ENCODE measurements at regions not wholly inside any gene's neighbourhood (a gene's known extent, or its start where the extent isn't known, plus 50 kb on each side); places are given as distances from the start of the nearest gene placed in this dataset.

- no peak for DNase-seq
- Histone ChIP-seq H3K36me3 (no peaks in the 10 kb centered on the region), H3K4me1 (ENCODE audit: insufficient read depth) (peaks cover 10% of the 10 kb centered on the region), H3K27me3 (no peaks in the 10 kb centered on the region), H3K9me3 (no peaks in the 10 kb centered on the region), H3K4me3 (no peak overlapping the region), H3K27ac (no peak overlapping the region)
- 82 to 92% (median 86%) methylated on average over 6 of the region's 6 CpGs for WGBS, 3 donors
- TF ChIP-seq EP300 (IDR thresholded peaks at IDR 0.05) (no peak), POLR2A (IDR thresholded peaks at IDR 0.05) (no peak), CTCF (IDR thresholded peaks at IDR 0.05) (no peak)
- intact Hi-C loops (cut with DNase I) = no loop called here
Observed at GRCh38 chr2:47653036-47653435, 82.3 kb upstream of the KCNK12 start.

- Histone ChIP-seq H3K4me1 (ENCODE audit: insufficient read depth) (peaks cover 10% of the 10 kb centered on the region), H3K27ac (no peak overlapping the region), H3K4me3 (no peak overlapping the region), H3K9me3 (no peaks in the 10 kb centered on the region), H3K36me3 (no peaks in the 10 kb centered on the region), H3K27me3 (no peaks in the 10 kb centered on the region)
- TF ChIP-seq POLR2A (IDR thresholded peaks at IDR 0.05) = no peak
- TF ChIP-seq CTCF (IDR thresholded peaks at IDR 0.05) = no peak
- TF ChIP-seq EP300 (IDR thresholded peaks at IDR 0.05) = no peak
- 89% methylated on average over 10 of the region's 10 CpGs for WGBS, 3 donors
- no peak for DNase-seq
- intact Hi-C loops (cut with DNase I) = no loop called here
Observed at GRCh38 chr2:47652061-47652690, 81.4 kb upstream of the KCNK12 start.

GRCh38 chr2:47651296-47651695, 80.5 kb upstream of the KCNK12 start:
- TF ChIP-seq EP300 (IDR thresholded peaks at IDR 0.05) (no peak), POLR2A (IDR thresholded peaks at IDR 0.05) (no peak), CTCF (IDR thresholded peaks at IDR 0.05) (no peak)
- Histone ChIP-seq H3K27me3 (no peaks in the 10 kb centered on the region), H3K4me3 (no peak overlapping the region), H3K36me3 (no peaks in the 10 kb centered on the region), H3K4me1 (ENCODE audit: insufficient read depth) (peaks cover 10% of the 10 kb centered on the region), H3K27ac (no peak overlapping the region), H3K9me3 (no peaks in the 10 kb centered on the region)
- WGBS, 3 donors = 66 to 73% (median 71%) methylated on average over 5 of the region's 5 CpGs
- intact Hi-C loops (cut with DNase I) = no loop called here
- no peak for DNase-seq

- Histone ChIP-seq H3K27me3 (no peaks in the 10 kb centered on the region), H3K9me3 (no peaks in the 10 kb centered on the region), H3K4me3 (no peak overlapping the region), H3K4me1 (ENCODE audit: insufficient read depth) (peaks cover 10% of the 10 kb centered on the region), H3K36me3 (no peaks in the 10 kb centered on the region), H3K27ac (no peak overlapping the region)
- no peak for TF ChIP-seq CTCF (IDR thresholded peaks at IDR 0.05)
- no peak for TF ChIP-seq EP300 (IDR thresholded peaks at IDR 0.05)
- no peak for TF ChIP-seq POLR2A (IDR thresholded peaks at IDR 0.05)
- DNase-seq = no peak
- intact Hi-C loops (cut with DNase I) = no loop called here
- 87 to 89% (median 88%) methylated on average over 9 of the region's 9 CpGs for WGBS, 3 donors
Observed at GRCh38 chr2:47650001-47650535, 79.3 kb upstream of the KCNK12 start.
